ENCODE measurements at regions not wholly inside any gene's neighbourhood (a gene's known extent, or its start where the extent isn't known, plus 50 kb on each side); places are given as distances from the start of the nearest gene placed in this dataset.

GRCh38 chr17:71724339-71724738 is 396.5 kb upstream of the SOX9 start:
- Mint-ChIP-seq H3K27me3 (ENCODE audit: low read depth) (no peaks in the 10 kb centered on the region), H3K9me3 (peaks cover 5% of the 10 kb centered on the region), H3K27ac (no peak overlapping the region), H3K4me3 (no peak overlapping the region), H3K36me3 (no peaks in the 10 kb centered on the region), H3K4me1 (peaks cover 5% of the 10 kb centered on the region; the same call in 1 of the 2 replicates)
- DNase-seq (ENCODE audit: low spot score): no peak
- no peak for TF ChIP-seq USF2 (CRISPR knock-in tag; IDR thresholded peaks at IDR 0.05)
- TF ChIP-seq FOXP4 (CRISPR knock-in tag; IDR thresholded peaks at IDR 0.05): no peak
- no peak for TF ChIP-seq MXD4 (CRISPR knock-in tag; IDR thresholded peaks at IDR 0.05; ENCODE audit: borderline replicate concordance)
- TF ChIP-seq MAX (CRISPR knock-in tag; IDR thresholded peaks at IDR 0.05): no peak
- no peak for TF ChIP-seq ERG (CRISPR knock-in tag; IDR thresholded peaks at IDR 0.05)
- TF ChIP-seq E2F4 (CRISPR knock-in tag; IDR thresholded peaks at IDR 0.05; ENCODE audit: borderline replicate concordance, low read depth): no peak
- TF ChIP-seq ZNF532 (CRISPR knock-in tag; IDR thresholded peaks at IDR 0.05; ENCODE audit: borderline replicate concordance): no peak
- no peak for TF ChIP-seq MLX (CRISPR knock-in tag; IDR thresholded peaks at IDR 0.05)
- TF ChIP-seq GRHL2 (CRISPR knock-in tag; IDR thresholded peaks at IDR 0.05; ENCODE audit: insufficient replicate concordance, severe bottlenecking): no peak
- no peak for TF ChIP-seq HMGA2 (CRISPR knock-in tag; IDR thresholded peaks at IDR 0.05)
- TF ChIP-seq STAT6 (CRISPR knock-in tag; conservative IDR thresholded peaks at IDR 0.05; ENCODE audit: low read depth): no peak
- no peak for TF ChIP-seq IRF1 (CRISPR knock-in tag; IDR thresholded peaks at IDR 0.05)
- no peak for TF ChIP-seq ZNF232 (CRISPR knock-in tag; IDR thresholded peaks at IDR 0.05)
- TF ChIP-seq ZSCAN18 (CRISPR knock-in tag; IDR thresholded peaks at IDR 0.05): no peak
- no peak for TF ChIP-seq AR (CRISPR knock-in tag; IDR thresholded peaks at IDR 0.05)
- ATAC-seq: no peak
- CTCF ChIA-PET: no interaction called here
- POLR2A ChIA-PET: no interaction called here
